ENCODE measurements at regions not wholly inside any gene's neighbourhood (a gene's known extent, or its start where the extent isn't known, plus 50 kb on each side); places are given as distances from the start of the nearest gene placed in this dataset.

DNA sequence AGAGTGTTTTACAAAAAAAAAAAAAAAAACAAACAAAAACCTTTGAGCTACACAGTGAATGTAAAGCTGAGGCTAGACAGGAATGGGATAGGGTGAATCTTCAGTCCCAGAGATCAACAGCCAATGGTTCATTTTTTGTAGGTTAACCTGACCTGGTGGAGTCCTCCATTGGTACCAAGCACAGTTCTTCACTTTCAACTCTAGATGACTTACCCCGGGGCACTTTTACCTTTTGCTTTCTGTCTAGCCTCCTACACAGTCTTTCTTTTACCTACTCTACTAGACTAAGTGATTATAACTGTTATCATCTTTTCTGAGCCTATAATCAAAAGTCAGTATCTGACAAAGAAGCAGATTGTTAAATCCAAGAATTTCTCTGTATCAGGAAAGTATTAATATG is 50.9 kb downstream of the ANXA2R start:
- Histone ChIP-seq H3K27me3 (ENCODE audit: insufficient read depth in 3 of 3, low read length in 2 of 3) (peaks cover 10 to 45% (median 28%) of the 10 kb centered on the region in 3 donors), H3K36me3 (ENCODE audit: insufficient read depth in 1 of 2, low read depth in 1 of 2) (no peaks in the 10 kb centered on the region), H3K4me1 (peaks cover 6% of the 10 kb centered on the region), H3K4me3 (no peak overlapping the region), H3K27ac (no peak overlapping the region), H3K9me3 (no peaks in the 10 kb centered on the region)
- intact Hi-C loops (cut with DNase I): no loop called here
- WGBS, 3 donors: 69 to 91% (median 85%) methylated on average over 1 of the region's 1 CpG
- ATAC-seq (no peak), DNase-seq (no peak)
- no peak for TF ChIP-seq CTCF (IDR thresholded peaks at IDR 0.05)

- intact Hi-C loops (cut with DNase I): no loop called here
- 91 to 92% (median 91%) methylated on average over 2 of the region's 2 CpGs for WGBS, 3 donors
- Histone ChIP-seq H3K4me3 (no peak overlapping the region), H3K9me3 (no peaks in the 10 kb centered on the region), H3K36me3 (ENCODE audit: insufficient read depth in 1 of 2, low read depth in 1 of 2) (no peaks in the 10 kb centered on the region), H3K27ac (no peak overlapping the region), H3K27me3 (ENCODE audit: insufficient read depth in 3 of 3, low read length in 2 of 3) (peaks cover 10 to 38% (median 24%) of the 10 kb centered on the region in 3 donors), H3K4me1 (peaks cover 6% of the 10 kb centered on the region)
- DNase-seq (no peak), ATAC-seq (no peak)
- TF ChIP-seq CTCF (IDR thresholded peaks at IDR 0.05): no peak
Measured at GRCh38 chr5:42988568-42988967, 51.6 kb downstream of the ANXA2R start.

- no peak overlapping the region for H3K27ac ChIP-seq
- no peaks in the 10 kb centered on the region for H3K4me1 ChIP-seq
Measured at GRCh38 chr5:42985129-42986037, 54.7 kb downstream of the ANXA2R start.

DNA sequence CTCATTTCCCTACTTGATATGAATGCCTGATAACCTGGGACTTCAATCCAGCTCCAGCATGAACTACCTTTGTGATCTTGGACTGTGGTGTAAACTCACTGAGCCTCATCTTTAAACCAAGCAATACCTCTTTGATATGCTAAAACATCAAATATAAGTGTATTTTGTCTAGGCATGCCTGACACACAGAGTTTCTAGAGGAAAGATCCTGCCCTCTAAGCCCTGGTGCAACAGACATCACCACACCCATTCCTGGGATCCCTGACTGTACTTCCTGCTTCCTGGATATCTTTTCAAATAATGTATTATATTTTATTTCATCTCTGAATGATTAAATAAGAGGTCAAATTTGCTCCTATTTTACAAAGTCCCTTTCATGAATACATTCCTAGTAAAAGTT is 55.8 kb downstream of the ANXA2R start:
- Histone ChIP-seq H3K9me3 (no peaks in the 10 kb centered on the region), H3K4me3 (no peak overlapping the region), H3K36me3 (ENCODE audit: insufficient read depth in 1 of 2, low read depth in 1 of 2) (no peaks in the 10 kb centered on the region), H3K27ac (no peak overlapping the region), H3K4me1 (no peaks in the 10 kb centered on the region), H3K27me3 (ENCODE audit: insufficient read depth in 3 of 3, low read length in 2 of 3) (peaks cover 0 to 14% (median 11%) of the 10 kb centered on the region in 3 donors)
- no peak for DNase-seq
- intact Hi-C loops (cut with DNase I): no loop called here
- no peak for TF ChIP-seq CTCF (IDR thresholded peaks at IDR 0.05)
- no peak for ATAC-seq

More at GRCh38 chr5:42985129-42986037, 54.7 kb downstream of the ANXA2R start:
- no peaks in the 10 kb centered on the region for H3K9me3 ChIP-seq
- no peak for TF ChIP-seq CTCF (IDR thresholded peaks at IDR 0.05)
- no peak overlapping the region for H3K4me3 ChIP-seq
- ATAC-seq (no peak), DNase-seq (no peak)
- no peaks in the 10 kb centered on the region for H3K36me3 ChIP-seq (ENCODE audit: insufficient read depth in 1 of 2, low read depth in 1 of 2)
- WGBS, 3 donors: 71 to 81% (median 72%) methylated on average over 2 of the region's 2 CpGs
- peaks cover 0 to 22% (median 10%) of the 10 kb centered on the region in 3 donors for H3K27me3 ChIP-seq (ENCODE audit: insufficient read depth in 3 of 3, low read length in 2 of 3)
- intact Hi-C loops (cut with DNase I): no loop called here
